Trophoblast cell (in vitro differentiated cells and primary cell): ENCODE measurements at regions not wholly inside any gene's neighbourhood (a gene's known extent, or its start where the extent isn't known, plus 50 kb on each side); places are given as distances from the start of the nearest gene placed in this dataset.

Source experiments
- DNase-seq, 2 donors: peaks; one replicate each; pipeline ENCODE4 v3.0.0-alpha.2; 2016
- H2AFZ ChIP-seq: 2 replicates; pipeline ENCODE4 v1.6.1; 2013; ENCODE audit warnings: low read length, moderate library complexity, mild to moderate bottlenecking; ENCODE audit not compliant: insufficient read depth, poor library complexity
- H2AK5ac ChIP-seq: 2 replicates; pipeline ENCODE4 v1.6.1; 2013; ENCODE audit warnings: mild to moderate bottlenecking, low read length
- H2BK120ac ChIP-seq: 2 replicates; pipeline ENCODE4 v1.6.1; 2013; ENCODE audit warnings: low read length, mild to moderate bottlenecking, moderate library complexity; ENCODE audit not compliant: insufficient read depth, poor library complexity
- H2BK12ac ChIP-seq: 2 replicates; pipeline ENCODE4 v1.6.1; 2013; ENCODE audit warnings: mild to moderate bottlenecking, low read length, moderate library complexity
- H2BK5ac ChIP-seq: 2 replicates; pipeline ENCODE4 v1.6.1; 2013; ENCODE audit warnings: low read length, low read depth, moderate library complexity, mild to moderate bottlenecking; ENCODE audit not compliant: poor library complexity
- H3K14ac ChIP-seq: 2 replicates; pipeline ENCODE4 v1.6.1; 2013; ENCODE audit warnings: mild to moderate bottlenecking, low read length
- H3K18ac ChIP-seq: 2 replicates; pipeline ENCODE4 v1.6.1; 2013; ENCODE audit warnings: mild to moderate bottlenecking, low read length
- H3K23ac ChIP-seq: 2 replicates; pipeline ENCODE4 v1.6.1; 2013; ENCODE audit warnings: low read length
- H3K27ac ChIP-seq: 2 replicates; pipeline ENCODE4 v1.5.1; 2013; ENCODE audit warnings: low read depth, mild to moderate bottlenecking, inconsistent platforms, low read length, moderate library complexity
- H3K27me3 ChIP-seq: 2 replicates; pipeline ENCODE4 v1.6.1; 2013; ENCODE audit warnings: inconsistent platforms, mild to moderate bottlenecking, low read length, moderate library complexity; ENCODE audit not compliant: insufficient read depth
- H3K36me3 ChIP-seq, 2 experiments: 1 replicate in 1 of 2; 2 replicates in 1 of 2; pipeline ENCODE4 v1.6.1; 2013; ENCODE audit warnings: low read length in 2 of 2, mild to moderate bottlenecking in 2 of 2, moderate library complexity in 1 of 2; ENCODE audit not compliant: insufficient read depth in 2 of 2, control insufficient read depth in 1 of 2
- H3K4ac ChIP-seq: 2 replicates; pipeline ENCODE4 v1.6.1; 2013; ENCODE audit warnings: low read depth, mild to moderate bottlenecking, low read length, moderate library complexity
- H3K4me1 ChIP-seq, 2 experiments: 1 replicate in 1 of 2; 2 replicates in 1 of 2; pipeline ENCODE4 v1.6.1; 2013; ENCODE audit warnings: low read length in 2 of 2, mild to moderate bottlenecking in 2 of 2, moderate library complexity in 1 of 2; ENCODE audit not compliant: insufficient read depth in 2 of 2, control insufficient read depth in 1 of 2
- H3K4me2 ChIP-seq: 2 replicates; pipeline ENCODE4 v1.6.1; 2013; ENCODE audit warnings: inconsistent platforms, mild to moderate bottlenecking, low read length, moderate library complexity
- H3K4me3 ChIP-seq: 2 replicates; pipeline ENCODE4 v1.5.1; 2013; ENCODE audit warnings: mild to moderate bottlenecking, low read depth, low read length, inconsistent platforms
- H3K79me1 ChIP-seq: one replicate; pipeline ENCODE4 v1.6.1; 2013; ENCODE audit warnings: low read length
- H3K79me2 ChIP-seq: 2 replicates; pipeline ENCODE4 v1.6.1; 2013; ENCODE audit warnings: low read length, mild to moderate bottlenecking; ENCODE audit not compliant: control insufficient read depth, insufficient read depth, poor library complexity
- H3K9ac ChIP-seq: 2 replicates; pipeline ENCODE4 v1.6.1; 2013; ENCODE audit warnings: mild to moderate bottlenecking, low read length
- H3K9me3 ChIP-seq: 2 replicates; pipeline ENCODE4 v1.6.1; 2013; ENCODE audit warnings: low read depth, mild to moderate bottlenecking, control low read depth, inconsistent platforms, low read length; ENCODE audit not compliant: insufficient read depth
- H4K12ac ChIP-seq: 2 replicates; pipeline ENCODE4 v1.6.1; 2013; ENCODE audit warnings: low read depth, mild to moderate bottlenecking, low read length, moderate library complexity
- H4K8ac ChIP-seq: 2 replicates; pipeline ENCODE4 v1.6.1; 2013; ENCODE audit warnings: low read depth, mild to moderate bottlenecking, low read length, moderate library complexity
- H4K91ac ChIP-seq: one replicate; pipeline ENCODE4 v1.6.1; 2013; ENCODE audit warnings: low read depth, mild to moderate bottlenecking, low read length, moderate library complexity
- WGBS: extraction: QIAGEN DNeasy Blood & Tissue Kit; methylation state at CpG from one replicate; pipeline ENCODE4 v1.1.7; 2013; ENCODE audit warnings: missing lambda C conversion rate; ENCODE audit not compliant: insufficient read length, insufficient coverage; ENCODE audit errors: extremely low coverage; 5-methylcytosine and 5-hydroxymethylcytosine counted together

DNA sequence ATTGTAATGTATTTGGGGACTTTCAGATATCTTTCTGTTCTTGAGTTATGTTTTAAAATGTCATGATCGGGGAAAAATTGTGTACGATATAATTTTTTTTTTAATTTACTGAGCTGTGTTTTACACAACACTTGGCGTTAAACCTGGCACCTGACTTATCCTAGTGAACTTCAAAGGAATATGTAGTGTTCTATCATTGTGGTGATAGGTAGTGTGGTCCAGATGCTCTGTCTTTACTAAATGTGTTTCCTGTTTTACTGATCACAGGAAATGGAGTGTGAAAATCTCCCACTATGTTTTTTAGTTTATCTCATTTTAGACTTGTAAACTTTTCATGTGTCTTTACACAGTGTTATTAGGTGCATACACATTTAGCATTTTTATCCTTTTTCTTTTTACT, 98.0 kb downstream of the SLC5A7 start:
- Histone ChIP-seq H3K27ac (no peak overlapping the region), H3K4me3 (no peak overlapping the region), H2BK12ac (no peak overlapping the region), H3K4ac (no peak overlapping the region), H2AK5ac (no peak overlapping the region), H2BK5ac (no peak overlapping the region), H3K36me3 (no peaks in the 10 kb centered on the region), H3K79me1 (no peaks in the 10 kb centered on the region), H3K4me1 (no peaks in the 10 kb centered on the region), H2BK120ac (no peak overlapping the region), H3K14ac (no peak overlapping the region), H3K18ac (no peak overlapping the region), H3K27me3 (no peaks in the 10 kb centered on the region), H4K12ac (no peak overlapping the region), H3K9ac (no peak overlapping the region), H2AFZ (no peak overlapping the region), H4K91ac (no peak overlapping the region), H3K4me2 (no peak overlapping the region), H3K9me3 (peaks cover 2% of the 10 kb centered on the region), H3K23ac (no peak overlapping the region), H4K8ac (no peak overlapping the region), H3K79me2 (no peaks in the 10 kb centered on the region)
- WGBS = 100% methylated on average over 2 of the region's 3 CpGs
- DNase-seq = no peak

DNA sequence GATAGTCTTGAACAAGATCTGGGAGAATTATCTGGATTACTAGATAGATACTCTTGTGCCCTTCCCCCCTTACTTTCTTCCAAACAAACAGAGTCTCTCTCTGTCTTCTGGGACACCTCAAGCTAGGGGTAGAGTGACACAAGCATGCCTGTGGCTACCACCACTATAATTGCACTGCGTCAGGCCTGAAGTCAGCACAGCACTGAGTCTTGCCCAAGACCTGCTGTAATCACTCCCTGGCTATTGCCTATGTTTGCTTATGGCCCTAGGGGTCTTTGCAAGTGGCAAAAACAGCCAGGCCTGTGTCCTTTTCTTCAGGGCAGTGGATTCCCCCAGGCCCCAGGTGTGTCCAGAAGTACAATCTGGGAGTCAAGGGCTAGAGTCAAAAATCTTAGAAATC, 106.6 kb downstream of the SLC5A7 start:
- no CpG with 5 or more reads among the region's 1 CpG for WGBS
- no peak overlapping the region for H2BK120ac ChIP-seq

DNA sequence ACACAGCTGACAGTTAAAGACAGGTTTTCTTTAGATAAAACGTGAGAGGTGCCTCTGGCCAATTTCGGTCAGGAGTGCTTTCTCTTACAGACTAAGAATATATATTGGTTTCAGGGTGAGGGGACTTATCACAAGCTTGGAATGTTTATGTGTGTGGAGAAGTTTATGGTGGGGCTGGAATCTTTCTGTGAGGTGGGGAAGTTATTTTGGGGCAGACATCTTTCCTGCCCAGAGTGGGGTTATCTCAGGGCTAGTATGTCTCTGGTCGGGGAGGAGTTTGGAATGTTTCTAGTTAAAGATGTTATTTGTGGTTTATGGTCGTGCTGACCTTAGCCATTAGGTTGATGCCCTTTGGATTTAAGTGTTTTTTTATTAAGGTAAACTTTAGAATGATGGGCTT, 115.2 kb downstream of the SLC5A7 start:
- no peak overlapping the region for H4K12ac ChIP-seq
- no peak for DNase-seq
- H4K91ac ChIP-seq = no peak overlapping the region
- H3K4me1 ChIP-seq = no peaks in the 10 kb centered on the region
- H4K8ac ChIP-seq = no peak overlapping the region
- no peak overlapping the region for H3K27ac ChIP-seq
- H3K9ac ChIP-seq = no peak overlapping the region
- no peak overlapping the region for H2AK5ac ChIP-seq
- no peak overlapping the region for H3K23ac ChIP-seq
- no CpG with 5 or more reads among the region's 4 CpGs for WGBS
- H3K4ac ChIP-seq = no peak overlapping the region
- no peak overlapping the region for H3K4me2 ChIP-seq
- H3K4me3 ChIP-seq = no peak overlapping the region
- H2BK12ac ChIP-seq = no peak overlapping the region
- no peak overlapping the region for H2BK5ac ChIP-seq
- peaks cover 6% of the 10 kb centered on the region for H3K79me1 ChIP-seq
- no peak overlapping the region for H2BK120ac ChIP-seq
- H2AFZ ChIP-seq = no peak overlapping the region
- H3K18ac ChIP-seq = no peak overlapping the region
- peaks cover 4% of the 10 kb centered on the region for H3K9me3 ChIP-seq
- no peaks in the 10 kb centered on the region for H3K79me2 ChIP-seq
- no peaks in the 10 kb centered on the region for H3K27me3 ChIP-seq
- no peak overlapping the region for H3K14ac ChIP-seq
- no peaks in the 10 kb centered on the region for H3K36me3 ChIP-seq

More for the DNA sequence above, 106.6 kb downstream of the SLC5A7 start:
- Histone ChIP-seq H3K9ac (no peak overlapping the region), H2AFZ (no peak overlapping the region), H4K8ac (no peak overlapping the region), H4K91ac (no peak overlapping the region), H3K4me3 (no peak overlapping the region), H4K12ac (no peak overlapping the region), H3K23ac (no peak overlapping the region), H3K36me3 (no peaks in the 10 kb centered on the region), H2AK5ac (no peak overlapping the region), H3K79me1 (peaks cover 8% of the 10 kb centered on the region), H2BK5ac (no peak overlapping the region), H3K9me3 (peaks cover 2% of the 10 kb centered on the region), H3K27ac (peak overlapping the region; percentile 67), H3K4me1 (peaks cover 9% of the 10 kb centered on the region in 2 experiments), H3K14ac (no peak overlapping the region), H3K4ac (no peak overlapping the region), H2BK12ac (no peak overlapping the region), H3K4me2 (no peak overlapping the region), H3K79me2 (peaks cover 3% of the 10 kb centered on the region), H3K18ac (no peak overlapping the region), H3K27me3 (no peaks in the 10 kb centered on the region)
- peak; percentile 3 to 24 for DNase-seq

DNA sequence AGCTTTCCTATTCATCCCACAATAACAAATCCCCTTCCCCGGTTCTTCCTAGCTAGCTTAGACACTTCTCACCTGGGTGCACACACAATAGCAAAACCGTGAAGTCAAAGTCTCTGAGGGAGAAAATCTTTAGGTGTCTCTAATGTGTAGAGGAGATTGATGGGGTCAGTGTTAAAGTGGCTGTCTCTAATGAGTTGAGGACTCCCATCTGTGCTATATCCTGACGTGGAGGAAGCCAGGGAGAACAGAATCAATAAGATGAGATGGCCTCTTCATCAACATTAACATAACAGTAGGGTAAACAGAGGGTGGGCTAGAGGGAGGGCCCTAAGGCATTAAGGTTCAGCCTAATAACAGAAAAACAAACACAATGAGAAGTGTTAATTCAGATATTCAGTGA, 120.4 kb downstream of the SLC5A7 start:
- no peak overlapping the region for H3K27ac ChIP-seq
- no peak overlapping the region for H4K12ac ChIP-seq
- no peak overlapping the region for H3K9ac ChIP-seq
- H2AK5ac ChIP-seq = no peak overlapping the region
- no peak overlapping the region for H3K18ac ChIP-seq
- H2BK5ac ChIP-seq = no peak overlapping the region
- H3K4ac ChIP-seq = no peak overlapping the region
- H4K91ac ChIP-seq = no peak overlapping the region
- no peak overlapping the region for H2AFZ ChIP-seq
- H3K23ac ChIP-seq = no peak overlapping the region
- no peak for DNase-seq
- no peak overlapping the region for H2BK120ac ChIP-seq
- H3K14ac ChIP-seq = no peak overlapping the region
- no peaks in the 10 kb centered on the region for H3K9me3 ChIP-seq
- H3K4me3 ChIP-seq = no peak overlapping the region
- H3K4me2 ChIP-seq = no peak overlapping the region
- no peak overlapping the region for H4K8ac ChIP-seq
- WGBS = no CpG with 5 or more reads among the region's 3 CpGs
- no peaks in the 10 kb centered on the region for H3K4me1 ChIP-seq
- H3K36me3 ChIP-seq = no peaks in the 10 kb centered on the region
- no peaks in the 10 kb centered on the region for H3K27me3 ChIP-seq
- H2BK12ac ChIP-seq = no peak overlapping the region
- no peaks in the 10 kb centered on the region for H3K79me2 ChIP-seq
- no peaks in the 10 kb centered on the region for H3K79me1 ChIP-seq
